Osteoblast (primary cell): ENCODE measurements at regions not wholly inside any gene's neighbourhood (a gene's known extent, or its start where the extent isn't known, plus 50 kb on each side); places are given as distances from the start of the nearest gene placed in this dataset.
"Not testable (repeated sequence)": the region's sequence is repeated elsewhere in the genome, so short reads cannot be mapped to it uniquely, and the experiment has no call there.

Experiments
- DNase-seq: peaks from one replicate; pipeline ENCODE4 v3.0.0; 2011; ENCODE audit warnings: low spot score, mixed read lengths; ENCODE audit not compliant: insufficient read length; ENCODE audit errors: missing footprints
- H2AFZ ChIP-seq: 2 replicates; pipeline ENCODE4 v1.6.0; 2011; ENCODE audit warnings: mild to moderate bottlenecking, low read length
- H3K27ac ChIP-seq: 2 replicates; pipeline ENCODE4 v1.5.1; 2011; ENCODE audit warnings: mild to moderate bottlenecking, low read depth, low read length, moderate library complexity
- H3K27me3 ChIP-seq: 2 replicates; pipeline ENCODE4 v1.6.0; 2012; ENCODE audit warnings: mild to moderate bottlenecking, control low read depth, inconsistent platforms, low read length, moderate library complexity; ENCODE audit not compliant: insufficient read depth
- H3K36me3 ChIP-seq: 2 replicates; pipeline ENCODE4 v1.5.1; 2011; ENCODE audit warnings: mild to moderate bottlenecking, low read length, control low read depth, moderate library complexity; ENCODE audit not compliant: insufficient read depth
- H3K4me1 ChIP-seq: 2 replicates; pipeline ENCODE4 v1.5.1; 2011; ENCODE audit warnings: mild to moderate bottlenecking, low read length, control low read depth, moderate library complexity; ENCODE audit not compliant: insufficient read depth
- H3K4me2 ChIP-seq: 2 replicates; pipeline ENCODE4 v1.6.0; 2011; ENCODE audit warnings: mild to moderate bottlenecking, low read length; ENCODE audit not compliant: insufficient read depth
- H3K4me3 ChIP-seq: fragments of 200-600 bp; sonication (generic); 3 replicates; pipeline ENCODE4 v1.5.1; 2012; ENCODE audit warnings: mild to moderate bottlenecking, low read length, inconsistent platforms; ENCODE audit not compliant: insufficient read depth
- H3K79me2 ChIP-seq: 2 replicates; pipeline ENCODE4 v1.6.0; 2012; ENCODE audit warnings: mild to moderate bottlenecking, low read length, control low read depth, inconsistent platforms; ENCODE audit not compliant: insufficient read depth
- H3K9me3 ChIP-seq: 2 replicates; pipeline ENCODE4 v1.5.1; 2011; ENCODE audit warnings: low read depth, low read length, control low read depth
- H4K20me1 ChIP-seq: 2 replicates; pipeline ENCODE4 v1.6.0; 2012; ENCODE audit warnings: mild to moderate bottlenecking, low read length, control low read depth; ENCODE audit not compliant: insufficient read depth
- CTCF ChIP-seq: IDR thresholded peaks from 2 replicates; pipeline ENCODE4 v1.5.1; 2011; ENCODE audit warnings: mild to moderate bottlenecking, low read depth, low read length, moderate library complexity; ENCODE audit errors: extremely low read depth

GRCh38 chr15:25993506-25993905, 130.4 kb upstream of the ATP10A start:
- no peak for DNase-seq
- Histone ChIP-seq H2AFZ (no peak overlapping the region), H3K4me1 (no peaks in the 10 kb centered on the region), H3K36me3 (no peaks in the 10 kb centered on the region), H3K4me2 (no peak overlapping the region), H3K27me3 (no peaks in the 10 kb centered on the region), H3K4me3 (no peak overlapping the region), H4K20me1 (no peaks in the 10 kb centered on the region), H3K27ac (no peak overlapping the region), H3K79me2 (no peaks in the 10 kb centered on the region), H3K9me3 (no peaks in the 10 kb centered on the region)
- TF ChIP-seq CTCF: no peak

GRCh38 chr15:25990220-25990619, 127.1 kb upstream of the ATP10A start:
- no peak for TF ChIP-seq CTCF
- Histone ChIP-seq H3K9me3 (no peaks in the 10 kb centered on the region), H2AFZ (no peak overlapping the region), H3K79me2 (no peaks in the 10 kb centered on the region), H3K27ac (no peak overlapping the region), H3K4me3 (no peak overlapping the region), H3K4me2 (no peak overlapping the region), H3K27me3 (no peaks in the 10 kb centered on the region), H3K4me1 (no peaks in the 10 kb centered on the region), H3K36me3 (no peaks in the 10 kb centered on the region), H4K20me1 (no peaks in the 10 kb centered on the region)
- DNase-seq: no peak

- H3K27ac ChIP-seq: no peak overlapping the region
- no peak for DNase-seq
- TF ChIP-seq CTCF: no peak
- no peaks in the 10 kb centered on the region for H3K79me2 ChIP-seq
- H2AFZ ChIP-seq: no peak overlapping the region
- no peak overlapping the region for H3K4me3 ChIP-seq
- no peak overlapping the region for H3K4me2 ChIP-seq
- no peaks in the 10 kb centered on the region for H3K27me3 ChIP-seq
- H4K20me1 ChIP-seq: no peaks in the 10 kb centered on the region
- H3K9me3 ChIP-seq: no peaks in the 10 kb centered on the region
- H3K36me3 ChIP-seq: no peaks in the 10 kb centered on the region
- no peaks in the 10 kb centered on the region for H3K4me1 ChIP-seq
Observed at GRCh38 chr15:25989327-25989726, 126.2 kb upstream of the ATP10A start.

- not testable (repeated sequence) for H3K9me3 ChIP-seq, H3K36me3 ChIP-seq, H3K27me3 ChIP-seq, H3K4me1 ChIP-seq, H4K20me1 ChIP-seq, H2AFZ ChIP-seq, H3K79me2 ChIP-seq, H3K4me2 ChIP-seq, H3K4me3 ChIP-seq, DNase-seq, H3K27ac ChIP-seq
Observed at GRCh38 chr15:25988716-25989115, 125.6 kb upstream of the ATP10A start.

GRCh38 chr15:25987638-25988037, 124.5 kb upstream of the ATP10A start:
- no peaks in the 10 kb centered on the region for H3K27me3 ChIP-seq
- no peak overlapping the region for H3K4me2 ChIP-seq
- H3K36me3 ChIP-seq: no peaks in the 10 kb centered on the region
- H4K20me1 ChIP-seq: no peaks in the 10 kb centered on the region
- no peaks in the 10 kb centered on the region for H3K79me2 ChIP-seq
- no peaks in the 10 kb centered on the region for H3K9me3 ChIP-seq
- H3K27ac ChIP-seq: no peak overlapping the region
- no peak overlapping the region for H3K4me3 ChIP-seq
- H3K4me1 ChIP-seq: no peaks in the 10 kb centered on the region
- no peak for TF ChIP-seq CTCF
- no peak overlapping the region for H2AFZ ChIP-seq
- no peak for DNase-seq
